Activated B cell treated with CpG ODN at 0.5 μM for 24 hours (primary cell): ENCODE measurements at regions not wholly inside any gene's neighbourhood (a gene's known extent, or its start where the extent isn't known, plus 50 kb on each side); places are given as distances from the start of the nearest gene placed in this dataset.

Source experiments
- ATAC-seq: fragments of 200-7000 bp; cut with Tn5 transposase; one replicate; pipeline ENCODE4 v1.10.0; 2021; ENCODE audit warnings: low read depth, mild to moderate bottlenecking, moderate library complexity
- CTCF ChIA-PET: fragments of 350-600 bp; sonication (Branson Sonifier 250); formaldehyde crosslinking; loops from one replicate; lab custom pipeline; 2021; ENCODE audit warnings: antibody characterized with exemption; lab: Charles Lee
- POLR2A ChIA-PET: fragments of 350-600 bp; sonication (Branson Sonifier 250); formaldehyde crosslinking; loops from one replicate; lab custom pipeline; 2021; ENCODE audit warnings: antibody characterized with exemption; lab: Charles Lee
- DNase-seq: peaks from one replicate; pipeline ENCODE4 v3.0.0; 2022
- H3K27ac Mint-ChIP-seq: one replicate; pipeline ENCODE4 v1.8.0; 2020; ENCODE audit warnings: mixed read lengths
- H3K27me3 Mint-ChIP-seq: one replicate; pipeline ENCODE4 v1.8.0; 2021; ENCODE audit warnings: mixed read lengths
- H3K36me3 Mint-ChIP-seq: one replicate; pipeline ENCODE4 v1.8.0; 2021; ENCODE audit warnings: low read depth, mixed read lengths
- H3K4me1 Mint-ChIP-seq: one replicate; pipeline ENCODE4 v1.8.0; 2021; ENCODE audit warnings: mixed read lengths
- H3K4me3 Mint-ChIP-seq: one replicate; pipeline ENCODE4 v1.8.0; 2020; ENCODE audit warnings: mild to moderate bottlenecking, mixed read lengths
- H3K9me3 Mint-ChIP-seq: one replicate; pipeline ENCODE4 v1.8.0; 2020; ENCODE audit warnings: mixed read lengths
- intact Hi-C: fragments of 100-400 bp; cut with micrococcal nuclease; formaldehyde crosslinking; loops from one replicate; pipeline ENCODE4 v1.15.1; 2024
- TF ChIP-seq, protein P1 (sequence below): fragments of 200-600 bp; IDR thresholded peaks from one replicate; pipeline ENCODE4 v1.8.0; 2022; ENCODE audit warnings: antibody characterized with exemption, mild to moderate bottlenecking

DNA sequence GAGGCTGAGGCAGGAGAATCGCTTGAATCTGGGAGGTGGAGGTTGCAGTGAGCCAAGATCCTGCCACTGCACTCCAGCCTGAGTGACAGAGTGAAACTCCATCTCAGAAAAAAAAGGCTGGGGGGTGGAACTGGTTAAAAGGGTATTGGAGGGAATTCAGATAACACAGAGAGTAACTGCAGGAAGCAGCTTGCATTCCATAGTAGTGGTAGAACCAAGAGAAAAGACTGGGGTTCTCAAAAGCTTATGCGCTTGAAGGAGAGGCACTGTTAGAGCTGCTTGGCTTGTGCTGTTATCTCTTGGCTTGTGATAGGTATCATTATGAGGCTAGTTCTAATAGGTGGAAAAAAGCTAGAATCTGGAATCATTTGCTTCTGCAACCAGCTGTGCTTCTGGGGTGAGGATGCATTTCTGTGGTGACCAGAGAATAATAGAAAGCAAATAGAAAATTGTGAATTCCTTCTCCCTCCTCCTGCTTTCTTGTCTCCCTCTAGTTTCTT is 91.2 kb upstream of the ELOVL6 start:
- Mint-ChIP-seq H3K27ac (no peak overlapping the region), H3K4me1 (no peaks in the 10 kb centered on the region), H3K36me3 (no peaks in the 10 kb centered on the region), H3K9me3 (no peaks in the 10 kb centered on the region), H3K27me3 (peaks cover 8% of the 10 kb centered on the region), H3K4me3 (no peak overlapping the region)
- ATAC-seq (no peak), DNase-seq (no peak)
- TF ChIP-seq, protein P1, sequence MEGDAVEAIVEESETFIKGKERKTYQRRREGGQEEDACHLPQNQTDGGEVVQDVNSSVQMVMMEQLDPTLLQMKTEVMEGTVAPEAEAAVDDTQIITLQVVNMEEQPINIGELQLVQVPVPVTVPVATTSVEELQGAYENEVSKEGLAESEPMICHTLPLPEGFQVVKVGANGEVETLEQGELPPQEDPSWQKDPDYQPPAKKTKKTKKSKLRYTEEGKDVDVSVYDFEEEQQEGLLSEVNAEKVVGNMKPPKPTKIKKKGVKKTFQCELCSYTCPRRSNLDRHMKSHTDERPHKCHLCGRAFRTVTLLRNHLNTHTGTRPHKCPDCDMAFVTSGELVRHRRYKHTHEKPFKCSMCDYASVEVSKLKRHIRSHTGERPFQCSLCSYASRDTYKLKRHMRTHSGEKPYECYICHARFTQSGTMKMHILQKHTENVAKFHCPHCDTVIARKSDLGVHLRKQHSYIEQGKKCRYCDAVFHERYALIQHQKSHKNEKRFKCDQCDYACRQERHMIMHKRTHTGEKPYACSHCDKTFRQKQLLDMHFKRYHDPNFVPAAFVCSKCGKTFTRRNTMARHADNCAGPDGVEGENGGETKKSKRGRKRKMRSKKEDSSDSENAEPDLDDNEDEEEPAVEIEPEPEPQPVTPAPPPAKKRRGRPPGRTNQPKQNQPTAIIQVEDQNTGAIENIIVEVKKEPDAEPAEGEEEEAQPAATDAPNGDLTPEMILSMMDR: no peak
- CTCF ChIA-PET: no interaction called here
- intact Hi-C loops: no loop called here
- POLR2A ChIA-PET: no interaction called here

DNA sequence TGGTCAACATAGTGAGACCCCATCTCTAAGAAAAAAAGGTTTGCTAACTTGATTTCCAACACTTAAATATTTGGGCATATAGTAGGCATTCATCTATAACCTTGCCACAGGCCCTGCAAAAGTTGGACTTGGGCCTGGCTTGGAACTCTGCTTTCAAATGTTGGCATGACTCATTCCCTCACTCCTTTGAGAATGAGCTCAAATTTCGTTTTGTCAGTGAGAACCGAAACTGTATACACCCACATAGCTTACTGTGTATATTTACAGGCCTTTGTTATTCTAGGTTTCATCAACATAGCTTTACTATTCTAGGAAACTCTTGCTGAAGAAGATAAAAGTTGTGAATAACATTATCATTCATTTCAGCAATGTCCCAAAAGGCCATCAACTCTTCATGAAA is 88.7 kb upstream of the ELOVL6 start:
- Mint-ChIP-seq H3K27ac (no peak overlapping the region), H3K4me3 (no peak overlapping the region), H3K4me1 (no peaks in the 10 kb centered on the region), H3K9me3 (no peaks in the 10 kb centered on the region), H3K27me3 (peaks cover 2% of the 10 kb centered on the region), H3K36me3 (no peaks in the 10 kb centered on the region)
- no peak for ATAC-seq
- ChIA-PET POLR2A (no interaction called here), CTCF (no interaction called here)
- TF ChIP-seq, protein P1: no peak
- intact Hi-C loops: no loop called here
- DNase-seq: no peak

DNA sequence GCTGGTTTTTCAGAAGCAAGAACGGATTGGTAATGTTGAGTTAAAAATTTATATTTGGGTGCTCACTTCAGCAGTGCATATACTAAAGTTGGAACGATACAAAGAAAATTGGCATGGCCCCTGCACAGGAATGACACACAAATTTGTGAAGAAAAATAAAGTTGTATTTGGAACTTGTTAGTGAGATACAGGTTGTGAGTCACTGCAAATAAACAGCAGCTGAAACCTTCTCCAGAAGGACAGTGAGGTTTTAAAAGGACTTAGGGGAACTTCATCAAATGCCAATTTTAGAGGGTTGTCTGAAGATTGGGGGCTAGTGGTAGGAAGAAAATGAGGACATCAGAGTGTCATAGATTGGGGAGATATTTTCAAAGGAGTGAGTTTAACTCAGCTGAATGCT is 79.7 kb upstream of the ELOVL6 start:
- Mint-ChIP-seq H3K4me3 (no peak overlapping the region), H3K36me3 (no peaks in the 10 kb centered on the region), H3K27me3 (peaks cover 7% of the 10 kb centered on the region), H3K9me3 (no peaks in the 10 kb centered on the region), H3K4me1 (no peaks in the 10 kb centered on the region), H3K27ac (no peak overlapping the region)
- intact Hi-C loops: no loop called here
- DNase-seq (no peak), ATAC-seq (no peak)
- ChIA-PET POLR2A (no interaction called here), CTCF (interaction anchor here (0.7 kb wide), 1 partner anchor 41 kb away, joined by 3 read pairs; no protein-coding TSS in a partner anchor)
- TF ChIP-seq, protein P1: no peak

DNA sequence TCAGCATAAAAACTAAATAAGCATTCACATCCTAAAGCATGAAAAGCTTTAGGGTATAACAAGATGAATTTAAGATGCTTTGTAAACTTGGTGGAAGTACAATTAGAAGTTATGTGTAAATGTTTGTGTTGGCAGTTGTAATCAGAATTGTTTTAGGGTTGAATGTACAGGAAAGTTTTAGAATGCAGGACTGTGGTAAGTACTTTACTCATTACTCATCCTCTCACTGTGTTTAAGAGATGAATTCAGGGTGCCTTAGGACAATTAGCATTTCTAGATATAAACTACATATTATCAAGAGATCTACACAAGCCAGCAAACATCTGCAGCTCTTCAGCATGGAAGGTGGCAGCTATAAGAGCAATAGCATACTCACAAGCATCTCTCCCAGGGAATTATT is 77.5 kb upstream of the ELOVL6 start:
- TF ChIP-seq, protein P1: no peak
- no peak for DNase-seq
- Mint-ChIP-seq H3K27ac (no peak overlapping the region), H3K4me3 (no peak overlapping the region), H3K27me3 (peaks cover 7% of the 10 kb centered on the region), H3K4me1 (no peaks in the 10 kb centered on the region), H3K36me3 (no peaks in the 10 kb centered on the region), H3K9me3 (no peaks in the 10 kb centered on the region)
- CTCF ChIA-PET: no interaction called here
- no peak for ATAC-seq
- intact Hi-C loops: no loop called here
- POLR2A ChIA-PET: no interaction called here

DNA sequence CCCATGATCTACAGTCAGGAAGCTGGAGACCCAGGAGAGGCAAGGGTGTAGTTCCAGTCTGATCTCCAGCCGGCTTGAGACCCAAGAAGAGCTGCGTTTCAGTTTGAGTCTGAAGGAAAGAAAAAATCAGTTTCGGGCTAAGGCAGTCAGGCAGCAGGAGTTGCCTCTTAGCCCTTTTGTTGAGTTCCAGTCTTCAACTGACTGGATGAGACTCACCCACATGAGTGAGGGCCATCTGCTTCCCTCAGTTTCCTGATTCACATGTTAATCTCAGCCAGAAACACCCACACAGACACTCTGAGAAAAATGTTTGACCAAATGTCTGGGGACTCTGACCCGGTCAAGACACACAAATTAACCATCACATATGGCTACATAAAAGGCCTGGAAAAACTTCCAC is 73.6 kb upstream of the ELOVL6 start:
- no peaks in the 10 kb centered on the region for H3K4me1 Mint-ChIP-seq
- POLR2A ChIA-PET: no interaction called here
- H3K36me3 Mint-ChIP-seq: no peaks in the 10 kb centered on the region
- CTCF ChIA-PET: no interaction called here
- DNase-seq (no peak), ATAC-seq (no peak)
- H3K27me3 Mint-ChIP-seq: peaks cover 11% of the 10 kb centered on the region
- TF ChIP-seq, protein P1: no peak
- intact Hi-C loops: no loop called here
- H3K27ac Mint-ChIP-seq: no peak overlapping the region
- no peaks in the 10 kb centered on the region for H3K9me3 Mint-ChIP-seq
- H3K4me3 Mint-ChIP-seq: no peak overlapping the region
